A673 (cell line): ENCODE measurements at regions not wholly inside any gene's neighbourhood (a gene's known extent, or its start where the extent isn't known, plus 50 kb on each side); places are given as distances from the start of the nearest gene placed in this dataset.

Experiments used
- BruUV-seq: library from RNA; stranded (reverse); fragments of 400-500 nt; replicated peaks from 2 replicates; lab custom pipeline; 2021; lab: Mats Ljungman, UMichigan
- CTCF ChIA-PET: fragments of 300-600 bp; sonication (Branson Sonifier 250); formaldehyde crosslinking; loops from one replicate; lab custom pipeline; 2022; ENCODE audit warnings: antibody characterized with exemption; lab: Charles Lee
- POLR2A ChIA-PET: fragments of 300-600 bp; sonication (Branson Sonifier 250); formaldehyde crosslinking; loops from one replicate; lab custom pipeline; 2022; ENCODE audit warnings: antibody characterized with exemption; ENCODE audit not compliant: low non-redundant PET; lab: Charles Lee
- DNase-seq: peaks from one replicate; pipeline ENCODE4 v3.0.0-alpha.2; 2015; ENCODE audit warnings: low spot score
- H3K27ac ChIP-seq: fragments of 200-600 bp; sonication (generic); 2 replicates; pipeline ENCODE4 v1.5.1; 2016; ENCODE audit warnings: mixed run types, low read depth, mild to moderate bottlenecking, mixed read lengths, antibody characterized with exemption, low read length; ENCODE audit not compliant: poor library complexity, severe bottlenecking
- H3K27me3 ChIP-seq: fragments of 200-600 bp; sonication (generic); replicated peaks from 2 replicates; pipeline ENCODE4 v1.6.1; 2017; ENCODE audit warnings: mixed run types, low read depth, mild to moderate bottlenecking, mixed read lengths, antibody characterized with exemption, low read length; ENCODE audit not compliant: insufficient read depth, poor library complexity
- H3K36me3 ChIP-seq: fragments of 200-600 bp; sonication (generic); 2 replicates; pipeline ENCODE4 v1.6.1; 2016; ENCODE audit warnings: mixed run types, mild to moderate bottlenecking, mixed read lengths, antibody characterized with exemption, low read length; ENCODE audit not compliant: insufficient read depth, poor library complexity, severe bottlenecking
- H3K4me1 ChIP-seq: fragments of 200-600 bp; sonication (generic); 2 replicates; pipeline ENCODE4 v1.6.1; 2017; ENCODE audit warnings: mixed run types, mild to moderate bottlenecking, mixed read lengths, antibody characterized with exemption, low read length; ENCODE audit not compliant: insufficient read depth, poor library complexity, severe bottlenecking
- H3K4me3 ChIP-seq: fragments of 200-600 bp; sonication (generic); 2 replicates; pipeline ENCODE4 v1.5.1; 2016; ENCODE audit warnings: low read depth, mixed run types, mild to moderate bottlenecking, mixed read lengths, low read length; ENCODE audit not compliant: poor library complexity, severe bottlenecking
- H3K9me3 ChIP-seq: fragments of 200-600 bp; sonication (generic); 2 replicates; pipeline ENCODE4 v1.6.1; 2016; ENCODE audit warnings: mixed run types, low read depth, mild to moderate bottlenecking, mixed read lengths, antibody characterized with exemption, low read length; ENCODE audit not compliant: poor library complexity, severe bottlenecking
- EZH2 ChIP-seq: fragments of 200-600 bp; sonication (generic); IDR thresholded peaks from 2 replicates; pipeline ENCODE4 v1.6.1; 2017; ENCODE audit warnings: borderline replicate concordance, low read depth, mild to moderate bottlenecking, mixed read lengths, antibody characterized with exemption, low read length; ENCODE audit not compliant: poor library complexity, severe bottlenecking
- intact Hi-C: fragments of 100-400 bp; cut with micrococcal nuclease; formaldehyde crosslinking; loops from one replicate; pipeline ENCODE4 v1.10.0; 2022; ENCODE audit not compliant: unreplicated experiment
- TF ChIP-seq, protein P1 (sequence below): fragments of 300-800, 200-600 bp; sonication (generic); conservative IDR thresholded peaks from 2 replicates; pipeline ENCODE4 v1.5.1; 2017; ENCODE audit warnings: low read depth, mild to moderate bottlenecking, antibody characterized with exemption, low read length, moderate library complexity, mixed read lengths

DNA sequence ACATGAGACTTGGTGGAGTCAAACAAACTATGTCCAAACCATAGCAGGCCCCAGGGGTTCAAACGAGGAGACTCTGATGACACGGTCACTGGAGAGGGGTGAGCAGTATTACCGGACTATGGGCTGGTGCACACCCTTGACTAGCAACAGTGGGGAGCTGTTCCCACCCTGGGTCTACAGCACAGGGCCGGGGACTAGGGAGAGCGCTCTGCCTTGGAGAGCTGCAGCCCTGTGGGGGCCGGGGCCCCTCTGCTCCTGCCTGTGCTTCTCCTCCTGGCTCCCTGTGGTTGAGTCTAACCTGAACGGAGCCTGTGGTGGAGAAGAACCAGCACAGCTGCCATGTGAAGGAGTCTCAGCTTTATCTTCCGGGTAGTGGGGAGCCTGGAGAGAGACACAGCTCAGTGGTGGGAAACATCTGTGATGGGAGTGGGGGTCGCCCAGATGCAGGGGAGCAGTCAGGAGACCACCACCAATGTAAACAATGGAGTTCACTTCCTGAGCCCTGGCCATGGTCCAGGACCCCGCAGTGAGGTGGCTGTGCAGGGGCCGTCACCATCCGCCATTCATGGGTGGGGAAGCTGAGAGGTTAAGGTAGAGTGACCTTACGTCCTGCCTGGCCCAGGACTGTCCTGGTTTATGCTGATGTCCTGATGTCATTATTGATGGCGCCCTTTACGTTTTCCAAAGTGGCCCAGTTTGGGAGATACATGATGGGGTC is 195.7 kb upstream of the TWIST2 start:
- TF ChIP-seq, protein P1, sequence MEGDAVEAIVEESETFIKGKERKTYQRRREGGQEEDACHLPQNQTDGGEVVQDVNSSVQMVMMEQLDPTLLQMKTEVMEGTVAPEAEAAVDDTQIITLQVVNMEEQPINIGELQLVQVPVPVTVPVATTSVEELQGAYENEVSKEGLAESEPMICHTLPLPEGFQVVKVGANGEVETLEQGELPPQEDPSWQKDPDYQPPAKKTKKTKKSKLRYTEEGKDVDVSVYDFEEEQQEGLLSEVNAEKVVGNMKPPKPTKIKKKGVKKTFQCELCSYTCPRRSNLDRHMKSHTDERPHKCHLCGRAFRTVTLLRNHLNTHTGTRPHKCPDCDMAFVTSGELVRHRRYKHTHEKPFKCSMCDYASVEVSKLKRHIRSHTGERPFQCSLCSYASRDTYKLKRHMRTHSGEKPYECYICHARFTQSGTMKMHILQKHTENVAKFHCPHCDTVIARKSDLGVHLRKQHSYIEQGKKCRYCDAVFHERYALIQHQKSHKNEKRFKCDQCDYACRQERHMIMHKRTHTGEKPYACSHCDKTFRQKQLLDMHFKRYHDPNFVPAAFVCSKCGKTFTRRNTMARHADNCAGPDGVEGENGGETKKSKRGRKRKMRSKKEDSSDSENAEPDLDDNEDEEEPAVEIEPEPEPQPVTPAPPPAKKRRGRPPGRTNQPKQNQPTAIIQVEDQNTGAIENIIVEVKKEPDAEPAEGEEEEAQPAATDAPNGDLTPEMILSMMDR: no peak
- TF ChIP-seq EZH2: no peak
- ChIA-PET POLR2A (no interaction called here), CTCF (no interaction called here)
- intact Hi-C loops: no loop called here
- DNase-seq: no peak
- Histone ChIP-seq H3K36me3 (no peaks in the 10 kb centered on the region), H3K9me3 (no peaks in the 10 kb centered on the region), H3K4me1 (no peaks in the 10 kb centered on the region), H3K27ac (no peak overlapping the region), H3K4me3 (no peak overlapping the region), H3K27me3 (no peaks in the 10 kb centered on the region)
- BruUV-seq: no TSS peak

DNA sequence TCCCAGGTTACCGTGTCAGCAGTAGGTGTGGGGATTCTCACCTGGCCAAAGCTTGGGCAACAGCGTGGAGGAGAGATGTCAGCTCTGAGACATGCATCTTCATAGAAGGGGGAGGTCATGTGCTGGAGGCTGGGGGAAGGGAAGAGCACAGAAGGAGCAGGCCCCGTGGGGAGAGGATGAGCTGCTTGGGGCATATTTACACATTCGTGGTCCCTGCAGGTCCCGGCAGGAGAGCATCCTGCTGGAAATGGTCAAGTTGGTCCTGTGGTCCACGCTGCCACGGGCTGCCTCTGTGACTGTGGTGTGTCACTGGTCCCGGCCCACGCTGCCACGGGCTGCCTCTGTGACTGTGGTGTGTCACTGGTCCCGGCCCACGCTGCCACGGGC is 195.1 kb upstream of the TWIST2 start:
- Histone ChIP-seq H3K36me3 (no peaks in the 10 kb centered on the region), H3K27me3 (no peaks in the 10 kb centered on the region), H3K4me3 (no peak overlapping the region), H3K9me3 (no peaks in the 10 kb centered on the region), H3K4me1 (no peaks in the 10 kb centered on the region), H3K27ac (no peak overlapping the region)
- no TSS peak for BruUV-seq
- CTCF ChIA-PET: no interaction called here
- no peak for TF ChIP-seq EZH2
- TF ChIP-seq, protein P1: no peak
- intact Hi-C loops: no loop called here
- POLR2A ChIA-PET: no interaction called here
- no peak for DNase-seq

DNA sequence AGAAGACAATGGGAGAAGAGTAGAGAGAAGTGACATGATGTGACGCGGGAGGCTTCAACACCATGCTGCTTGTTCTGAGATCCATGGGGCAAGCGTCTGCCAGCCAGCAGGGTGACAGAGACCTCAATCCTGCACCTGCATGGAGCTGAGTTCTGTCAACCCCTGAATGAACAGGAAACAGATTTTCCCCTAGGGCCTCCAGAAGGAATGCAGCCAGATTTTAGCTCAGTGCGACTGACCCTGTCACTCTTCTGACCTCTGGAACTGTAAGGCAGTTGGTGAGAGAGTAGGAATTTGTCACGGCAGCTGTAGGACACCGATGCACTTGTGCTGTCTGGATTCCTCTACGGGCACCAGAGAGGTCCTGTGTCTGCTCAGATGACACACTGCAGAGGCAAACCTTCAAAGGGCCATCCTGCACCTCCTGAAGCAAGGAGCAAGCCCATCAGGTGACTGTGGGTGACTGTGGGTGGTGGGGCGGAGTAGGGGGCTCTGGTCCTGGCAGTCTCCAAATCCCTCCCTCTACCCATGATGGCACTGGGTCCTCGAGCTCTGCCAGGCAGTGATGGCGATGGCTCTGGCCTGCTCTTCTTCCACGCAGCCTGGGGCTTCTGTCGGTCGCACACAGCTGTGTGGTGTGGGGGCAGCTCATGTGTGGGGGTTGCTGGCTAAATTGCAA is 194.3 kb upstream of the TWIST2 start:
- no peaks in the 10 kb centered on the region for H3K27me3 ChIP-seq
- no peaks in the 10 kb centered on the region for H3K36me3 ChIP-seq
- intact Hi-C loops: no loop called here
- TF ChIP-seq EZH2: no peak
- TF ChIP-seq, protein P1: no peak
- BruUV-seq: no TSS peak
- no peak overlapping the region for H3K27ac ChIP-seq
- no peak overlapping the region for H3K4me3 ChIP-seq
- no peaks in the 10 kb centered on the region for H3K9me3 ChIP-seq
- H3K4me1 ChIP-seq: no peaks in the 10 kb centered on the region
- ChIA-PET CTCF (no interaction called here), POLR2A (no interaction called here)
- no peak for DNase-seq
